ENCODE measurements at regions not wholly inside any gene's neighbourhood (a gene's known extent, or its start where the extent isn't known, plus 50 kb on each side); places are given as distances from the start of the nearest gene placed in this dataset.
"Not testable (repeated sequence)": the region's sequence is repeated elsewhere in the genome, so short reads cannot be mapped to it uniquely, and the experiment has no call there.

GRCh38 chr18:5830902-5831301, 64.4 kb downstream of the TMEM200C start:
- not testable (repeated sequence) for DNase-seq (ENCODE audit: low read depth)

- DNase-seq (ENCODE audit: low read depth) = no peak
These were observed 66.4 kb downstream of the TMEM200C start for GRCh38 chr18:5828913-5829312.

- no peak for DNase-seq (ENCODE audit: low read depth)
These were observed 69.7 kb downstream of the TMEM200C start for GRCh38 chr18:5825663-5826062.

GRCh38 chr18:5824370-5824984, 70.8 kb downstream of the TMEM200C start:
- no peak for DNase-seq (ENCODE audit: low read depth)

- DNase-seq (ENCODE audit: low read depth) = no peak
These were observed 77.5 kb downstream of the TMEM200C start for GRCh38 chr18:5817816-5818215.

DNA sequence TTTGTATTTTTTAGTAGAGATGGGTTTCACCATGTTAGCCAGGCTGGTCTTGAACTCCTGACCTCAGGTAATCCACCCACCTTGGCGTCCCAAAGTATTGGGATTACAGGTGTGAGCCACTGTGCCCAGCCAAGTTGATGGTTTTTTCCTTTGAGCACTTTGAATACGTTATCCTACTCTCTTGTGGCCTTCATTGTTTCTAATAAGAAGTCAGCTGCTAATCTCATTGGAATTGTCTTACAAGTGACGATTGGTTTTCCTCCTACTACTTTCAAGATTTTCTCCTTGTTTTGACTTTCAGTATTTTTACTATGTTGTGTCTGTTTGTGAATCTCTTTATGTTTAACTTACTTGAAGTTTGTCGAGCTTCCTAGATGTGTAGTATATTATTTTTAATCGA, 88.5 kb downstream of the TMEM200C start:
- no peak for DNase-seq (ENCODE audit: low read depth)

DNA sequence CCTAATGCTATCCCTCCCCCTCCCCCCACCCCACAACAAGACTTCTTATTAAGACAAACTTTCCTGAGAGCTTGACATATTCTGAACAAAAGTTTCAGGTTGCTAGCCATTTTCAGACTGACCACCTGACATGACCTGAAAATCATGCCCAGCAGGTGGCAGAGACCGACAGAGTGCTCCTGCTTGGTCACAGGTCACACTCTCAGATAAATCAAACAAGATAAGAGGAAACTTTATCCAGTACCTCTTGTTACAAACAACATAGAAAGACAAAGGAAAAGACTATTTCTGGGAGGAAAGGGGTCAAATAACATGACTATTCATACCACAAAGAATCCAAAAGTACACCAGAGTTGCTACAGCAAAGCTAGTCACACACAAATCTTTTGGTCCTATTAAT, 107.4 kb downstream of the TMEM200C start:
- no peak for DNase-seq (ENCODE audit: low read depth)

DNA sequence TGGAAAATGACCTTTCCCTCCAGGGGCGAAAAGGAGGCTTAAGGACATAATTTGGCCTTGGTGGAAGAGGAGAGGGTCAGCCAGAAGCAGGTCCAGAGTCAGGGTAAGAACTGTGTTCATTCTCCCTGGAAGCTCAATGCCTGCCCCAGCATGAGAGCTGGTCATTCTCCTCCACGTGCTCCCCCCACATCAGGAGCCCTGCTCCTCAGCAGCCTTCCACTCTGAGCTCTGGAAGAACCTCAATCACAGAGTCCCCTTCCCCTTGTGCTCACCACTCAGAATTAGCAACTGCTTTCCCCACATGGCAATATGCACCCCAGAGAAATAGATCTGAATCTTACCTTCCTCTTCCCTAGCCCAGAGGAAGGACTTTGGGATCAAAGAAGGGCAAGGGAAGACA, 115.4 kb downstream of the TMEM200C start:
- no peak for DNase-seq (ENCODE audit: low read depth)

- no peak for DNase-seq (ENCODE audit: low read depth)
These were observed 122.8 kb downstream of the TMEM200C start for GRCh38 chr18:5772306-5773105.

- DNase-seq (ENCODE audit: low read depth) = no peak
These were observed 124.0 kb downstream of the TMEM200C start for GRCh38 chr18:5771343-5771742.

DNA sequence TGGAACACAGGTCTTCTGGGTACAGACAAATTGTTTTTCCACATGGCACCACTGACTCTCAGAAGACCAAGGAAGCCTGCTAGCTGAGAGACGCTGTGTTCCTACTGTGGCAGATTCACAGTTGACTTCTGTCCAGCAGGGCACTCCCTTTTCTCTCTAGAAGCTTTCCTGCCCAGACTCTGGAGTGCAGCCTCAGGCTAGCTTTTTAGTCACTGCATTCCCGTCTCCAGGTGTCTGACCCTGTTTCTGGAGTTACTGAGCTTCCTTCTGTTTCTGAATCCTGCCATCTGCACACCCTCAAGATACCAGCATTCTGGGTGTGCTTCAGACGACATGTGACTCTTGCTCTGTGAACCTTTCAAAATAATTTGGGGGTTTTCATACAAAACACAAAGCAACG, 125.1 kb downstream of the TMEM200C start:
- no peak for DNase-seq (ENCODE audit: low read depth)

DNA sequence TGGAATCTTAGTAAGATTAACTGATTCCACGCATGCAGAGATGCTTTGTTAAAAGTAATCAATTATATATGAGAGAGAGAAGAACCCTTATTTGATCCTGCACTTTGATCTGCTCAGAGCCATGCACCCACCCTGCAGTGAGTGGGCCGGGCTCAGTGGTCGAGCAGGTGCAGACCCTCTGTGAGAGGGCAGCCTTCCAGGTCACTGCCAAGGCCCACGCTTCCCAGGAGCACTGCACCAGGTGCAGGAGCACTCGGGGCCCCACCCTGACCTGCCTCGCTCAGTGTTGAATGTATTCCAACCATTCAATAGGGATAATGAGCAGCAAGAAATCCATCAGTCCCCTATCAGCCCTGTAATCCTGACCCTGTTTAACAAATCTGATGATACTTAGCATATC, 126.9 kb downstream of the TMEM200C start:
- DNase-seq (ENCODE audit: low read depth) = no peak

DNA sequence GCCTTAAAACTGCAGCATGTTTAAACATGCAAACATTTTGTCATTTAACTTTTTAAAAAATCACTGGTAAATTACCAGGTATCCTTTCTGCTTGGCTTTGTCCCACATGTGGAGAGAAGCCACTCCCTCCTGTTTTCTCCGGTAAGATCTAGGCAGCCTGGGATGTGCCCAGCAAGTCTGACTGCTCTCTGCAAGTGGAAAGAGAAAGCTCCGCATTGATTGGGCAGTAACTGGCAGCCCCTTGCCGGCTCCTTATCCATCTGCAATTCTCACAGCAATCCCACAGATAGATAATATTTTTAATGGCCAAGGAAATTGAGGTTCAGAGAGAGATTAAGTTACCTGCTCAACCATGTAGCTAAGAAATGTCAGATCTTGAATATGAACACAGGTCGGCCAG, 136.1 kb downstream of the TMEM200C start:
- no peak for DNase-seq (ENCODE audit: low read depth)

GRCh38 chr18:5756823-5757222, 138.5 kb downstream of the TMEM200C start:
- no peak for DNase-seq (ENCODE audit: low read depth)

DNA sequence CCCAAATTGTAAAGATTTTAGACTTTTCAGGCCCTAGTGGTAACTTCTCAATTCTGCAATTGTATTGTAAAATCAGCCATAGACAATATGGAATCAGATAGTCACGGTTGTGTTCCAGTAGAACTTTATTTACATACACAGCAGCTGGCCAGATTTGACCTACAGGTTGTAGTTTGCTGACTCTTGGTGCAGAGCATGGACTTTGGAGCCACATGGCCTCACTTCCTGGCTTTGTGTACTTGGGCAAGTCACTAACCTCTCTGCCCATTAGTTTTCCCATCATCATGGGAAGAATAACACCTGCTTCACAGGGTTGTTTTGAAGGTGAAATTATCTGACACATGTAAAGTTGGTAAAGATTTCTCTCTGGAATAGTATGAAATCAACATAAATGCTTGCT, 147.6 kb downstream of the TMEM200C start:
- no peak for DNase-seq (ENCODE audit: low read depth)

DNA sequence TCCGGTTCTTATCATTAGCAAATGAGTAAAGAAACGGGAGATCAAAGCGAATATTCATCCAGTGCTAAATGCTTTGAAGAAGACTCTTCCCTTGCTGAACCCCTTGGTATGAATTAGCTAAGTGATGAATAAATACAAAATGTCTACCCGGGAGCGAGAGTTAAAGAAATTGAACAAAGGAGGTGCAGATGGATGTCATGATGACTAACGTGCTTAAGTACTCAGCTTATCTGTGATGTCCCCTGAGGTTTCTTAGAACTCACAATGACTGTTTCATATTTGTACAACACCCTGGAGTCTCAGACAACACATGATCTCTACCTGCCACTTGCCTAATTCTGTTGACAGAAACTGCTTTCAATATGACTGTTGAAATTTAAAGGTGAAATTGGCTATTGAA, 148.5 kb downstream of the TMEM200C start:
- no peak for DNase-seq (ENCODE audit: low read depth)

- no peak for DNase-seq (ENCODE audit: low read depth)
These were observed 150.7 kb downstream of the TMEM200C start for GRCh38 chr18:5744659-5745058.

DNA sequence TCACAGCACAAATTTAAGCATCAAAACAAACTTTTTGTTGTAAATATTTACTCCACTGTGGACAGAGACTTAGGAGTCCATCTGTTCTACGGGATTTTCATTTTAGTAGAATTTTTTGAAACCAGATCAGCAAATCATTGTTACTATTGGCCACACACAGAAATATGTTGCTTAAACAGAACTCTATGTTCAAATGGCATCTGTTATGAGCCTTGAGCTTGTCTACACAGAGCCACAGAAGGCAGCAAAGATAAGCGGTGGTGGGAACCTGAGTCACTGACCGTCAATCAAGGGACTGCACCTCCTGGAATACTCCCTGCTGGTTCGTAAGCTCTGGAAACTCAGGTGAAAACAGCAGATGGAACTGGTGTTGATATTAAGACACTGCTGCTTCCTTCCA, 156.8 kb downstream of the TMEM200C start:
- DNase-seq (ENCODE audit: low read depth) = peak; percentile 29

DNA sequence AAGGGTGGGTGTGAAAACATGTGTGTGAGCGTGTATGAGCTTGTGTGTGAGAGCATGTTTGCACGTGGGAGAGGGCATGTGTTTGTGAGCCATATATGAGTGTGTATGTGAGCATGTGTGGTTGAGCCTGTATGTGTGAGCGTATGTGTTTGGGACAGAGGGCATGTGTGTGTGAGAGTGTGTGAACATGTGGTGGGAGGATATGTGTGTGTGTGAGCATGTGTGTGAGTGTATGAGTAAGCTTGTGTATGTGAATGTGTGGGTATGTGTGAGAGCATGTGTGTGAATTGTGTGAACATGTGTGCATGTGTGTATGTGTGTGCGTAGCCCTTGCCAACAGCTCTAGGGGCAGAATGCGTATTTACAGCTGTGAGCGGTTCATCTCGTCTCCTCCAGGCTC, 163.0 kb downstream of the TMEM200C start:
- no peak for DNase-seq (ENCODE audit: low read depth)

DNA sequence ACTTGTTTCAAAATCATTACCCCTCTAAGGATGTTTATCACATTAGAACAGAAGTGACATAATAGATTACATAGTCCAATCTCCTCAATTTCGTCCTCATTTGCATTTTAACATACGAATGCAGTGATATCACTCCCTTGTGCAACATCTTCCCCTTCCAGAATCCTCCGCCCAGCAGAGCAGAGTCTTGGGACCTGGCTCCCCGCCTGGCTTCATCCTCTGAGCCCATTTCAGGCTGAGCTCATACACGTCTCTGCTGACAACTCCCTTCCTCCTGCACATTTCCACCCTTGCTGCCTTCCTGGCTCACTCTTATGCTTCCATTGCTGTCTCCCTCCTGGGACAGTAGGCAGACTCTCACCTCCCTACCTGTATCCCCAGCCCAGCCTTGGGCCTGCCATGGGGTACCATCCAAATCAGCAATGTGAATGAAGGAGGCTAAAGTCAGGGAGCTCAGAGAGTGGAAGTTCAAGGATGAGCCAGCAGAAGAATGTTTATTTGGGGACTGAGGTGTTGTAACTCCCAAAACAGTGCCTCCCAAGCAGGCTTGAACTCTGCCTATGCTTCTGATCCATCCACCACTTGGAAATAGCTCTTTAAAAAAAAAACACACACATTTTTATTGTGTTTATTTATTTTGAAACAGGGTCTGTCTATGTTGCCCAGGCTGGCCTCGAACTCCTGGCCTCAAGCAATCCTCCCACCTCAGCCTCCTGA, 165.2 kb downstream of the TMEM200C start:
- no peak for DNase-seq (ENCODE audit: low read depth)

GRCh38 chr18:5728531-5728930, 166.8 kb downstream of the TMEM200C start:
- no peak for DNase-seq (ENCODE audit: low read depth)

GRCh38 chr18:5726011-5726410, 169.3 kb downstream of the TMEM200C start:
- no peak for DNase-seq (ENCODE audit: low read depth)

GRCh38 chr18:5721924-5722323, 173.4 kb downstream of the TMEM200C start:
- no peak for DNase-seq (ENCODE audit: low read depth)
